ENCODE measurements at regions not wholly inside any gene's neighbourhood (a gene's known extent, or its start where the extent isn't known, plus 50 kb on each side); places are given as distances from the start of the nearest gene placed in this dataset.
"Not testable (repeated sequence)": the region's sequence is repeated elsewhere in the genome, so short reads cannot be mapped to it uniquely, and the experiment has no call there.

- no peaks in the 10 kb centered on the region for H3K27me3 ChIP-seq (ENCODE audit: control insufficient read depth, insufficient read depth, low read length, poor library complexity, severe bottlenecking)
- no peak overlapping the region for H3K9ac ChIP-seq (ENCODE audit: extremely low read depth, low read length, poor library complexity, severe bottlenecking)
- H3K36me3 ChIP-seq (ENCODE audit: control insufficient read depth, insufficient read depth, low read length), result no peaks in the 10 kb centered on the region
- H3K27me3 Mint-ChIP-seq (ENCODE audit: insufficient read depth), result no peaks in the 10 kb centered on the region
- no peak for TF ChIP-seq CTCF (conservative IDR thresholded peaks at IDR 0.05)
- H3K27ac ChIP-seq (ENCODE audit: low read depth, low read length), result no peak overlapping the region
- H3K4me3 Mint-ChIP-seq, result no peak overlapping the region
- H3K4me3 ChIP-seq (ENCODE audit: low read length), result no peak overlapping the region
- WGBS, 2 experiments (ENCODE audit: insufficient coverage in 1 of 2, insufficient read length in 1 of 2), result 93 to 100% methylated on average over 2 of the region's 2 CpGs
- DNase-seq, result no peak
- no peaks in the 10 kb centered on the region for H3K9me3 ChIP-seq (ENCODE audit: control insufficient read depth, low read length)
- peaks cover 7% of the 10 kb centered on the region for H3K4me1 Mint-ChIP-seq
- no peaks in the 10 kb centered on the region for H3K4me1 ChIP-seq (ENCODE audit: control insufficient read depth, insufficient read depth, low read length)
- no peaks in the 10 kb centered on the region for H3K36me3 Mint-ChIP-seq (ENCODE audit: low read depth)
- H3K9me3 Mint-ChIP-seq, result no peaks in the 10 kb centered on the region
- no peak overlapping the region for H3K27ac Mint-ChIP-seq
Measured at GRCh38 chr10:6926971-6927370, 346.9 kb upstream of the PRKCQ start.

- Histone ChIP-seq H3K27ac (ENCODE audit: low read depth, low read length) (no peak overlapping the region), H3K9ac (ENCODE audit: extremely low read depth, low read length, poor library complexity, severe bottlenecking) (no peak overlapping the region), H3K9me3 (ENCODE audit: control insufficient read depth, low read length) (no peaks in the 10 kb centered on the region), H3K4me1 (ENCODE audit: control insufficient read depth, insufficient read depth, low read length) (no peaks in the 10 kb centered on the region), H3K36me3 (ENCODE audit: control insufficient read depth, insufficient read depth, low read length) (no peaks in the 10 kb centered on the region), H3K4me3 (ENCODE audit: low read length) (no peak overlapping the region), H3K27me3 (ENCODE audit: control insufficient read depth, insufficient read depth, low read length, poor library complexity, severe bottlenecking) (no peaks in the 10 kb centered on the region)
- Mint-ChIP-seq H3K9me3 (no peaks in the 10 kb centered on the region), H3K27me3 (ENCODE audit: insufficient read depth) (no peaks in the 10 kb centered on the region), H3K4me3 (no peak overlapping the region), H3K27ac (no peak overlapping the region), H3K36me3 (ENCODE audit: low read depth) (no peaks in the 10 kb centered on the region), H3K4me1 (peaks cover 7% of the 10 kb centered on the region)
- no peak for TF ChIP-seq CTCF (conservative IDR thresholded peaks at IDR 0.05)
- WGBS, 2 experiments (ENCODE audit: insufficient coverage in 1 of 2, insufficient read length in 1 of 2), result 90 to 92% methylated on average over 2 of the region's 2 CpGs
- DNase-seq, result no peak
Measured at GRCh38 chr10:6925146-6925545, 345.1 kb upstream of the PRKCQ start.

GRCh38 chr10:6924166-6924565 is 344.1 kb upstream of the PRKCQ start:
- no peaks in the 10 kb centered on the region for H3K9me3 ChIP-seq (ENCODE audit: control insufficient read depth, low read length)

DNA sequence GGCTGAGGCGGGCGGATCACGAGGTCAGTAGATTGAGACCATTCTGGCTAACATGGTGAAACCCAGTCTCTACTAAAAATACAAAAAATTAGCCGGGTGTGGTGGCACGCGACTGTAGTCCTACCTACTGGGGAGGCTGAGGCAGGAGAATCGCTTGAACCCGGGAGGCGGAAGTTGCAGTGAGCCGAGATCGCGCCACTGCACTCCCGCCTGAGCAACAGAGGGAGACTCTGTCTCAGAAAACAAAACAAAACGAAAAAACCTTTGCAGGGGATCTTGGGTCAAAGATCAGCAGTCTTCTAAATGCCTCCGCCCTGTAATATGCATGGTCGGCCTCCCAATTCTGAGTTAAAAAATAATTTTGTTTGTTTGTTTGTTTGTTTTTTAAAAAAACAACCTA is 340.9 kb upstream of the PRKCQ start:
- H3K27me3 ChIP-seq (ENCODE audit: control insufficient read depth, insufficient read depth, low read length, poor library complexity, severe bottlenecking); H3K36me3 ChIP-seq (ENCODE audit: control insufficient read depth, insufficient read depth, low read length); H3K9me3 Mint-ChIP-seq; H3K27ac ChIP-seq (ENCODE audit: low read depth, low read length); H3K9me3 ChIP-seq (ENCODE audit: control insufficient read depth, low read length); H3K36me3 Mint-ChIP-seq (ENCODE audit: low read depth); H3K9ac ChIP-seq (ENCODE audit: extremely low read depth, low read length, poor library complexity, severe bottlenecking); H3K27ac Mint-ChIP-seq; H3K4me1 ChIP-seq (ENCODE audit: control insufficient read depth, insufficient read depth, low read length); DNase-seq; H3K27me3 Mint-ChIP-seq (ENCODE audit: insufficient read depth); H3K4me3 ChIP-seq (ENCODE audit: low read length); H3K4me1 Mint-ChIP-seq; H3K4me3 Mint-ChIP-seq: not testable (repeated sequence)
- 85 to 88% methylated on average over 7 to 16 of the region's 16 CpGs for WGBS, 2 experiments (ENCODE audit: insufficient coverage in 1 of 2, insufficient read length in 1 of 2)

More at GRCh38 chr10:6924166-6924565, 344.1 kb upstream of the PRKCQ start:
- no peaks in the 10 kb centered on the region for H3K27me3 ChIP-seq (ENCODE audit: control insufficient read depth, insufficient read depth, low read length, poor library complexity, severe bottlenecking)
- Mint-ChIP-seq H3K9me3 (no peaks in the 10 kb centered on the region), H3K4me3 (no peak overlapping the region), H3K4me1 (peaks cover 5% of the 10 kb centered on the region), H3K36me3 (ENCODE audit: low read depth) (no peaks in the 10 kb centered on the region), H3K27ac (no peak overlapping the region), H3K27me3 (ENCODE audit: insufficient read depth) (no peaks in the 10 kb centered on the region)
- 90% methylated on average over 3 of the region's 4 CpGs for whole genome bisulfite sequencing, 2 experiments (ENCODE audit: insufficient coverage in 1 of 2, insufficient read length in 1 of 2)
- H3K9ac ChIP-seq (ENCODE audit: extremely low read depth, low read length, poor library complexity, severe bottlenecking), result no peak overlapping the region
- H3K4me1 ChIP-seq (ENCODE audit: control insufficient read depth, insufficient read depth, low read length), result no peaks in the 10 kb centered on the region
- no peak for DNase-seq
- H3K27ac ChIP-seq (ENCODE audit: low read depth, low read length), result no peak overlapping the region
- no peak for TF ChIP-seq CTCF (conservative IDR thresholded peaks at IDR 0.05)
- no peak overlapping the region for H3K4me3 ChIP-seq (ENCODE audit: low read length)
- no peaks in the 10 kb centered on the region for H3K36me3 ChIP-seq (ENCODE audit: control insufficient read depth, insufficient read depth, low read length)

Data from endodermal cell (in vitro differentiated cells).